Spleen (tissue), 7 donors: ENCODE measurements at regions not wholly inside any gene's neighbourhood (a gene's known extent, or its start where the extent isn't known, plus 50 kb on each side); places are given as distances from the start of the nearest gene placed in this dataset.

Experiments used
- POLR2A ChIP-seq, 3 donors: fragments of 450-650 bp; IDR thresholded peaks; one replicate each; pipeline ENCODE4 v1.5.1; 2017; ENCODE audit warnings: antibody characterized with exemption in 3 of 3, mild to moderate bottlenecking in 1 of 3
- TF ChIP-seq, protein P1 (sequence below), 11 experiments: fragments of 200-600 bp in 7 of 11; fragments of 450-650 bp in 4 of 11; sonication (generic) in 4 of 11; IDR thresholded peaks in 8 of 11; conservative IDR thresholded peaks in 3 of 11; 1 replicate in 7 of 11; 2 replicates in 4 of 11; pipeline versions ENCODE4 v1.4.0 to v1.8.0; 2016 to 2021; ENCODE audit warnings: antibody characterized with exemption in 11 of 11, inconsistent platforms in 4 of 11, mild to moderate bottlenecking in 1 of 11
- donor health status: DM: no; HTN: no; CAD: no; lungs with moderate emphysema.
- donor health status: DM: no; HTN: no; CAD: no.
- donor health status: DM: no; HTN: no; CAD: no.

DNA sequence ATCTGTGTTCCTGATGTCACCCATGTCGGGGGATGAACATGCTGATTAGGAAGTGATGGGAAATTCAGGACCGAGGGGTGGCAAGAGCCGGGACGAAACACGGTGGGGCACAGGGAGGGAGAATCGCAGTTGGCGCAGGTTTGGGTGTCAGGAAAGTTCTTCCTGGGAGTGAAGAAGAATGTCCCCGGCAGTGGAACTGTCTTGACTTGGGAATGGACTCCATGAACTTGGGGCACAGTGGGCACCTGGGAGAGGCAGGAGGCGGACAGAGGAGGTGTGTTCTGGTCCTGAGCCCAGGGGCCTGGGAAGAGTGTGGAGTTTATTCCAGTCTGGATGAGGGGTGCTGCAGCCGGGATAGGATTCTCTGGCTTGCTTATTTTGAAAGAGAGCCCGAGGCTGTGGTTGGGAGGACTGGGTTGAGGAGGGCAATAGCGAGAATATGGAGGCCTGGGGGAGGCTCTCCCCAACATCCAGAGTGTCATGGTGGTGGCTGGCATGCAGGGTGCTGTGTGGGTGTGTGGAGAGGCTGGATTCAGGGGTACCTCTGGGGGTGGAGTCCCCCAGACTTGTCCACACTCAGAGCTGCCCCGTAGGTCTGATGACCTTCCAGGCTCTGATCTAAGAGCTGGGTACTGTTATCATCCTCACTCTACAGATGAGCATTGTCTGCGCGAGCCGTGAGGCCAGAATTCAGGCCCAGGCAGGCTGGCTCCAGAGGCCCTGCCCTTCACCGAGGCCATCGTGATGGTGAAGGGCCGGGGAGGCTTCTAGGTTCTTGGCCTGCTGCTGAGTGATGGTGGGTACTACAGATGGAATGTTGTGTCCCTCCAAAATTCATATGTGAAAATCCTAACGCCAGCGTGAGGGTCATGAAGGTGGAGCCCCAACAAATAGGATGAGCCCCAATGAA lies 274.5 kb upstream of the C1orf174 start:
- TF ChIP-seq POLR2A (IDR thresholded peaks at IDR 0.05), result no peak
- TF ChIP-seq, protein P1, sequence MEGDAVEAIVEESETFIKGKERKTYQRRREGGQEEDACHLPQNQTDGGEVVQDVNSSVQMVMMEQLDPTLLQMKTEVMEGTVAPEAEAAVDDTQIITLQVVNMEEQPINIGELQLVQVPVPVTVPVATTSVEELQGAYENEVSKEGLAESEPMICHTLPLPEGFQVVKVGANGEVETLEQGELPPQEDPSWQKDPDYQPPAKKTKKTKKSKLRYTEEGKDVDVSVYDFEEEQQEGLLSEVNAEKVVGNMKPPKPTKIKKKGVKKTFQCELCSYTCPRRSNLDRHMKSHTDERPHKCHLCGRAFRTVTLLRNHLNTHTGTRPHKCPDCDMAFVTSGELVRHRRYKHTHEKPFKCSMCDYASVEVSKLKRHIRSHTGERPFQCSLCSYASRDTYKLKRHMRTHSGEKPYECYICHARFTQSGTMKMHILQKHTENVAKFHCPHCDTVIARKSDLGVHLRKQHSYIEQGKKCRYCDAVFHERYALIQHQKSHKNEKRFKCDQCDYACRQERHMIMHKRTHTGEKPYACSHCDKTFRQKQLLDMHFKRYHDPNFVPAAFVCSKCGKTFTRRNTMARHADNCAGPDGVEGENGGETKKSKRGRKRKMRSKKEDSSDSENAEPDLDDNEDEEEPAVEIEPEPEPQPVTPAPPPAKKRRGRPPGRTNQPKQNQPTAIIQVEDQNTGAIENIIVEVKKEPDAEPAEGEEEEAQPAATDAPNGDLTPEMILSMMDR (IDR thresholded peaks at IDR 0.05 in 8 of 11, conservative IDR thresholded peaks at IDR 0.05 in 3 of 11), result no peak
